MM.1S (cell line): ENCODE measurements at regions not wholly inside any gene's neighbourhood (a gene's known extent, or its start where the extent isn't known, plus 50 kb on each side); places are given as distances from the start of the nearest gene placed in this dataset.

Experiments used
- DNase-seq: peaks from one replicate; pipeline ENCODE4 v3.0.0-alpha.2; 2015
- H2AFZ ChIP-seq: fragments of 300-600 bp; sonication (generic); 2 replicates; pipeline ENCODE4 v1.6.0; 2016; ENCODE audit warnings: antibody characterized with exemption, low read length
- H3F3A ChIP-seq: fragments of 300-600 bp; sonication (generic); 2 replicates; pipeline ENCODE4 v1.6.1; 2016; ENCODE audit warnings: mild to moderate bottlenecking, antibody characterized with exemption, low read length, moderate library complexity, mixed read lengths; ENCODE audit not compliant: insufficient read depth
- H3K27ac ChIP-seq: fragments of 300-600 bp; sonication (generic); 2 replicates; pipeline ENCODE4 v1.5.1; 2016; ENCODE audit warnings: mild to moderate bottlenecking, low read length
- H3K27me3 ChIP-seq: fragments of 300-600 bp; sonication (generic); replicated peaks from 2 replicates; pipeline ENCODE4 v1.6.0; 2016; ENCODE audit warnings: low read length; ENCODE audit not compliant: insufficient read depth
- H3K36me3 ChIP-seq: fragments of 300-600 bp; sonication (generic); replicated peaks from 2 replicates; pipeline ENCODE4 v1.6.1; 2016; ENCODE audit warnings: mild to moderate bottlenecking, low read length, mixed read lengths; ENCODE audit not compliant: insufficient read depth
- H3K4me1 ChIP-seq: fragments of 300-600 bp; sonication (generic); 2 replicates; pipeline ENCODE4 v1.6.1; 2016; ENCODE audit warnings: low read length, mixed read lengths
- H3K4me2 ChIP-seq: fragments of 300-600 bp; sonication (generic); 2 replicates; pipeline ENCODE4 v1.6.0; 2016; ENCODE audit warnings: low read depth, low read length
- H3K4me3 ChIP-seq: fragments of 300-600 bp; sonication (generic); 2 replicates; pipeline ENCODE4 v1.5.1; 2016; ENCODE audit warnings: low read length, mixed read lengths
- H3K79me2 ChIP-seq: fragments of 300-600 bp; sonication (generic); 2 replicates; pipeline ENCODE4 v1.6.1; 2016; ENCODE audit warnings: mixed run types, low read length, mixed read lengths
- H3K9ac ChIP-seq: fragments of 300-600 bp; sonication (generic); 2 replicates; pipeline ENCODE4 v1.6.1; 2016; ENCODE audit warnings: low read length, mixed read lengths
- H3K9me2 ChIP-seq: fragments of 300-600 bp; sonication (generic); replicated peaks from 2 replicates; pipeline ENCODE4 v1.6.1; 2016; ENCODE audit warnings: mild to moderate bottlenecking, low read length, mixed read lengths; ENCODE audit not compliant: insufficient read depth
- H3K9me3 ChIP-seq: fragments of 300-600 bp; sonication (generic); replicated peaks from 2 replicates; pipeline ENCODE4 v1.6.1; 2016; ENCODE audit warnings: mild to moderate bottlenecking, low read length, mixed read lengths; ENCODE audit not compliant: insufficient read depth
- H4K20me1 ChIP-seq: fragments of 300-600 bp; sonication (generic); 2 replicates; pipeline ENCODE4 v1.6.1; 2016; ENCODE audit warnings: mild to moderate bottlenecking, low read length, moderate library complexity, mixed read lengths; ENCODE audit not compliant: insufficient read depth
- CTCF ChIP-seq: fragments of 300-600 bp; sonication (generic); IDR thresholded peaks from 2 replicates; pipeline ENCODE4 v1.5.1; 2016; ENCODE audit warnings: antibody characterized with exemption, low read length, mixed read lengths
- EZH2 ChIP-seq: fragments of 300-600 bp; sonication (generic); optimal IDR thresholded peaks from 2 replicates; pipeline ENCODE3; 2017; ENCODE audit warnings: low read depth, mild to moderate bottlenecking, antibody characterized with exemption, low read length, mixed read lengths
- EZH2phosphoT487 ChIP-seq: fragments of 300-600 bp; sonication (generic); IDR thresholded peaks from 2 replicates; pipeline ENCODE4 v1.6.1; 2018; ENCODE audit warnings: antibody characterized with exemption, low read length

GRCh38 chr14:55965851-55966250 lies 152.4 kb upstream of the PELI2 start:
- Histone ChIP-seq H3K9me2 (no peaks in the 10 kb centered on the region), H4K20me1 (no peaks in the 10 kb centered on the region), H3K27me3 (no peaks in the 10 kb centered on the region), H3K4me1 (no peaks in the 10 kb centered on the region), H3K9me3 (no peaks in the 10 kb centered on the region), H3K36me3 (no peaks in the 10 kb centered on the region), H3K9ac (no peak overlapping the region), H3F3A (no peaks in the 10 kb centered on the region), H2AFZ (no peak overlapping the region), H3K27ac (no peak overlapping the region), H3K4me3 (no peak overlapping the region), H3K79me2 (no peaks in the 10 kb centered on the region), H3K4me2 (no peak overlapping the region)
- no peak for DNase-seq
- TF ChIP-seq CTCF (no peak), EZH2 (no peak), EZH2phosphoT487 (no peak)

- no peak for TF ChIP-seq EZH2
- TF ChIP-seq CTCF = no peak
- no peak for TF ChIP-seq EZH2phosphoT487
- Histone ChIP-seq H3K9me3 (no peaks in the 10 kb centered on the region), H2AFZ (no peak overlapping the region), H3K9me2 (no peaks in the 10 kb centered on the region), H3K27ac (no peak overlapping the region), H3K27me3 (no peaks in the 10 kb centered on the region), H3K4me1 (no peaks in the 10 kb centered on the region), H3K79me2 (no peaks in the 10 kb centered on the region), H3K4me2 (no peak overlapping the region), H3K36me3 (no peaks in the 10 kb centered on the region), H3K4me3 (no peak overlapping the region), H3F3A (no peaks in the 10 kb centered on the region), H3K9ac (no peak overlapping the region), H4K20me1 (no peaks in the 10 kb centered on the region)
- no peak for DNase-seq
Observed at GRCh38 chr14:55968741-55969140, 149.5 kb upstream of the PELI2 start.

GRCh38 chr14:55973285-55973800 lies 144.9 kb upstream of the PELI2 start:
- H3K9ac ChIP-seq = no peak overlapping the region
- no peaks in the 10 kb centered on the region for H3K27me3 ChIP-seq
- no peaks in the 10 kb centered on the region for H4K20me1 ChIP-seq
- no peaks in the 10 kb centered on the region for H3K4me1 ChIP-seq
- H3K4me3 ChIP-seq = no peak overlapping the region
- H2AFZ ChIP-seq = no peak overlapping the region
- DNase-seq = no peak
- no peaks in the 10 kb centered on the region for H3F3A ChIP-seq
- H3K36me3 ChIP-seq = no peaks in the 10 kb centered on the region
- H3K9me3 ChIP-seq = no peaks in the 10 kb centered on the region
- H3K27ac ChIP-seq = no peak overlapping the region
- no peaks in the 10 kb centered on the region for H3K9me2 ChIP-seq
- H3K4me2 ChIP-seq = no peak overlapping the region
- TF ChIP-seq EZH2phosphoT487 = no peak
- TF ChIP-seq EZH2 = no peak
- TF ChIP-seq CTCF = no peak
- H3K79me2 ChIP-seq = no peaks in the 10 kb centered on the region
